ENCODE measurements at regions not wholly inside any gene's neighbourhood (a gene's known extent, or its start where the extent isn't known, plus 50 kb on each side); places are given as distances from the start of the nearest gene placed in this dataset.
"Not testable (repeated sequence)": the region's sequence is repeated elsewhere in the genome, so short reads cannot be mapped to it uniquely, and the experiment has no call there.

DNA sequence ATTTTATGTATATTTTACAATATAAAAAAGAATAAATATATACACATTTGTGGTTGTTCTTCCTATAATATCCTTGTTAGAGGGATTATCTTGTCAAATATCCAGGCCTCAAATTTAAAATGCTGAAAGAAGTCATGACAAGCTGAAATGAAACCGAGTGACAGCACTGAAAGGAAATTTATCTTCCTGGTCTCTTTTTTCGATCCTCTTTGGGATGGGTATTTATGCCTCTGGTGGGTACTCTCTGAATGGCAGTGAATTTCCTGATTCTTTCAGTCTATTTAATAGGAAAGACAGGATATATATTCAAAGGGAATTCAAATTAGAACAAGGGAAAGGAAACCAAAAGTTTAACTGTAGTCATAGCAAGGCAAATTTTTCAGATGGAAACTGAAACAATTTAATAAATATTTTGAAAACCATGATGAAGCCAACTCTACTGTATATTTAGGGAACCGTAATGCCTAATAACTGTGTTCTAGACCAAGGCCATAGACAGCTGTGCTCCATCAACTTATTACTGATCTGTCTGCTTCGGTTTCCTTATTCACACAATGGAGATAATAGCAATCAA lies 97.9 kb downstream of the DLEU7 start:
- no peak for DNase-seq (ENCODE audit: low read depth)

DNA sequence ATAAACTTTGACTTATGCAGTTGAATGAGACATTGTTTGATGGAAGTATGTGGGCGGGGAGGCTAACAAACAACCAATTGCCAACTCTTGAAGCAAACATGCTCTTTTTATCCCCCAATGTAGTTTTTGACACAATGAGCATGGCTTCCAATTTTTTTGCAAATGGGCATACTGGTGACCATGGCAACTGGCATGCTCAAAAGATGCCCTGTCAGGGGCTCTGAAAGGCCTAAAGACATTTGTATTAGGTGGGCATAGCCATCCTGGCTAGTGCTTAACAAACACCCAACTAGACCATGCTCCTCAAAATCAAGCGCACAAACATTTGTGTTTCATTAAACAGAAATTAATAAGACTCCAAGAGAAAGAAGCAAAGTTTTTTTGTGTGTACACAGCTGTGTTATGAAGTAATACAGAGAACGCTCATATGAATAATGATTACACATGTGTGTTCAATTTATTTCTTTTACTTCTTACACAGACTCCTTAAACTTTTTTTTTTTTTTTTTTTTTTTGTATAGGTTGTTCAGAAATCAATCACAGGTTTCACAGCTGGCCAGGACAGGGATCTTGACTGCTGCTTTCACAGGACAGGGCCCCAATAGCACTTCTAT lies 95.6 kb downstream of the DLEU7 start:
- no peak for DNase-seq (ENCODE audit: low read depth)

DNA sequence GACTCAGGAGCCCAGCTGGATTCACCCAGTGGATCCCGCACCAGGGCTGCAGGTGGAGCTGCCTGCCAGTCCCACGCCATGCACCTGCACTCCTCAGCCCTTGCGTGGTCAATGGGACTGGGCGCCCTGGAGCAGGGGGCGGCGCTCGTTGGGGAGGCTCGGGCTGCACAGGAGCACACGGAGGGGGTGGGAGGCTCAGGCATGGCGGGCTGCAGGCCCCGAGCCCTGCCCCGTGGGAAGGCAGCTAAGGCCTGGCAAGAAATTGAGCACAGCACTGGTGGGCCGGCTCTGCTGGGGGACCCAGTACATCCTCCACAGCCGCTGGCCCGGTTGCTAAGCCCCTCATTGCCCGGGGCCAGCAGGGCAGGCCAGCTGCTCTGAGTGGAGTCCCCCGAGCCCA lies 90.3 kb downstream of the DLEU7 start:
- not testable (repeated sequence) for DNase-seq (ENCODE audit: low read depth)

- not testable (repeated sequence) for DNase-seq (ENCODE audit: low read depth)
These were observed 87.4 kb downstream of the DLEU7 start for GRCh38 chr13:50755862-50756685.

DNA sequence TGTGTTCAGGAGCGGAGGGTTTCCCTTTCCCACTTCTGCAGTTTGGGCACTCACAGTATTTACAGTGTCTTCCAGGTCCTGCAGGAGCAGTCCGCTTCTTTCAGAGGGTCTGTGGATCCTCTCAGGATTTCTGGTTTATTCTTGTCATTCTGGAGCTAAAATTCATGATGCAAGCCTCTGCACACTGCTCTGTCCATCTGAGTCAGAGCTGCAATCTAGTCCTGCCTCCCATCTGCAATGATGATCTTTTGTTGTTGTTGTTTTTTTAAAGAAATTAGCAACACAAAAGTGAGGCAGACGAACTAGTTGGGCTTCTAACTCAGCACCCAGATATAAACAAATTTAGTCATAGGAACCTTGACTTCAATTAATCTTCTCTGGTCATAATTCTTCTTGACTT lies 86.5 kb downstream of the DLEU7 start:
- peak; percentile 44 for DNase-seq (ENCODE audit: low read depth)

DNA sequence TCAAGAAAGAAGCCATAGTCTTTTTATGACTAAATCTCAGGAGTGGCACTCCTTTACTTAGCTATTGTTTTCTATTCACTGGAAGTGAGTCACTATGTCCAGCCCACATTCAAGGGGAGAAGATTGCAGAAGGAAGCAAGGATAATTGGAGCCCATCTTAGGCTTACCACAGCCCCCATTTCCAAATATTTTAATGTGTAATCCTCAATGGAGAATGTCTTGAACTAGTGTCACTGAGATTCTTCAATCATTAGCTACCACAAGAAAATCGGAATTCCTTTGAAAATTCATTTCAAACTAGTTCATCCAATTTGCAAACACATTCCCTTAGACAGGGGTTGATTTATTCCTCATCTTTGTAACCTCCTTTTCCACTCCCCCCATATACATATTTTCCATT lies 84.7 kb downstream of the DLEU7 start:
- DNase-seq (ENCODE audit: low read depth) = no peak

DNA sequence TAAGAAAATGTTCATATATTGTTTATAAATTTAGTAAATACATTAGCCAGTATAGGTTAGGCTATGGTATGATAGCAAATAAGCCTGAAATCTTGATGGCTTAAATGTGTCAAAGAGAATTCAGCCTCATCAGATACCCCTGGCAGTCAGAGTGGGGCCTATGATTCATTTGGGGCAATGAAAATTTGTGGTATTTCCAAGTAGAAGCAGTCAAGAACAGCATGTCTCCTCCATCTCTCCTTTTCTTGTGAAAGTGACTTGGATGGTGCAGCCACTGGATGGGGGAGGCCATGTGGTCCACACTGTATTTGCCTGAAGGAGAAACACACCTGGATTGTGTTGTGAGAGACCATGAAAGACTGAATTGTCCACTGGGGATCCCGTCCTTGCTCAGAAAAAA lies 82.7 kb downstream of the DLEU7 start:
- peak; percentile 71 for DNase-seq (ENCODE audit: low read depth)

DNA sequence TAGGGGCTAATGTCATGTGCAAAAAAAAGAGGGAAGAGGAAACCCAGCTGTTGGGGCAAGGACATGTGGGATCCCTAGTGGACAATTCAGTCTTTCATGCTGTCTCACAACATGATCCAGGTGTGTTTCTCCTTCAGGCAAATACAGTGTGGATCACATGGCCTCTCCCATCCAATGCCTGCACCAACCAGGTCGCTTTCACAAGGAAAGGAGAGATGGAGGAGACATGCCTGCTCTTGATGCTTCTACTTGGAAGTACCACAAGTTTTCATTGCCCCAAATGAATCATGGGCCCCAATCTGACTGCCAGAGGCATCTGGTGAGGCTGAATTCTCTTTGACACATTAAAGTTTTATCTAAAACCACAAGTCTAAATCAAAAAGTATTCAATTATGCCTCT lies 82.1 kb downstream of the DLEU7 start:
- DNase-seq (ENCODE audit: low read depth) = no peak

DNA sequence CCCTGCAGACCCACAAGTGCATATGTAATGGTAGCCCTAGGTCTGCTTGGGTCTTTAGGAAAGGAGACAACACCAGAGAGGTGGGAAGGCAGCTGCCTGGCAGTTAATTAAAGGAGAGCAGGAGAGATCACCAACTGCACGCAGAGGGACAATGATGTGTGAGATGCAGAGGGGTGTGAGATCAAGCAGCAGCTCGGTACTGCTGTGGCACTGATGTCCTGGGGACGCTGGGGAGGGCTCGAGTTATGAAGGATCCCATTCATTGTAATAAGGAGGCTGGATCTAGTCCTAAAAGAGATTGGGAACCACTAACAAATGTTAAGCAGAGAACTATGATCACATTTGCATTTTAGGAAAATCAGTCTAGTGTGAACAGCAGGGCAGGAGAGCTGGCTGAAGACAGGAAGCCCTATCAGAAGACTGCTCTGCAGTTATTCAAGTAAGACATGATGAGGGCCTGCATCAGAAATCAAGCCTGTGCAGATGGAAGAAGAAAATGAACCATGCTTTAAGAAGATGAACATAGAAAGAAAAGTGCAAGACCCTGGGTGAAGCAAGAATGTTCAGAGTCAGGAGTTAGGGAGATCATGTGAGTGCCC lies 80.4 kb downstream of the DLEU7 start:
- DNase-seq (ENCODE audit: low read depth) = no peak

DNA sequence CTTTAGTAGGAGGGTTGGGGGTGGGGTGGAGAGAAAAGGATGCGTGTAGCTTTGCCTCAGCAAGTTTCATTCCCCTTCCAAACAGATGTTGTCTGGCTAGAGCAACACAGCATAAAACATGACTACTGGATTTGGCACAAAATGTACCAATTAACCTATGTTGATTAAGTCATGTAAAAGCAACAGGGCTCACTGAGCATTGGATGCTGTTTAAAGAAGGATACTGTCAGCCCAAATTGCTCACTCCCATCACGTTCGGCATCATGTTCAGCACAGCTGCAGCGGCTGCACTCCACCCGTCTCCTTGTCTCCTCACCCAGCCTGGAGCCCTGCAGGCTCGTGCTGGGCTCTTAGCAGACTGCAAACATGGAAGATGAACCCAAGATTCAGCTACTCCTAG lies 77.5 kb downstream of the DLEU7 start:
- DNase-seq (ENCODE audit: low read depth) = no peak

- no peak for DNase-seq (ENCODE audit: low read depth)
These were observed 76.8 kb downstream of the DLEU7 start for GRCh38 chr13:50766695-50767094.

- DNase-seq (ENCODE audit: low read depth) = not testable (repeated sequence)
These were observed 70.6 kb downstream of the DLEU7 start for GRCh38 chr13:50772881-50773280.
